ENCODE measurements at regions not wholly inside any gene's neighbourhood (a gene's known extent, or its start where the extent isn't known, plus 50 kb on each side); places are given as distances from the start of the nearest gene placed in this dataset.
"Not testable (repeated sequence)": the region's sequence is repeated elsewhere in the genome, so short reads cannot be mapped to it uniquely, and the experiment has no call there.

DNA sequence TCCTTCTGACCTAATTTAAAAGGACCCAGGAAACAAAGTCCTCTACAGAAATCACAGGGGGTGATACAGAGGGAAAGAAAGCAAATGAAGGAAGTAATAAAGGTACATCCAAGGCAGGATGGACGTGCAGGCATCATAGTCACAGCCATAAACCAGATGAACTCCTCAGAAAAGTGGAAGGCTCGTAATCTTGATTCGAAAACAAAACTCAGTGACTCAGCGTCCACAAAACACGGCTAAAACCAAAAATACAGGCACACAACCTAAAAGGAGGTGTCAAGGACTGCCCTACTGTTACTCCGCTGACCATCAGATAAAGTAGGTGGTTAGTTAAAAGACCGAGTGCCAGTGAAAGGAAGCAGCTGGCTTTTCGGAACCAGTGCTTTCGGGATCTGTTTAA lies 81.5 kb downstream of the TRIM69 start:
- DNase-seq = peak; percentile 67

DNA sequence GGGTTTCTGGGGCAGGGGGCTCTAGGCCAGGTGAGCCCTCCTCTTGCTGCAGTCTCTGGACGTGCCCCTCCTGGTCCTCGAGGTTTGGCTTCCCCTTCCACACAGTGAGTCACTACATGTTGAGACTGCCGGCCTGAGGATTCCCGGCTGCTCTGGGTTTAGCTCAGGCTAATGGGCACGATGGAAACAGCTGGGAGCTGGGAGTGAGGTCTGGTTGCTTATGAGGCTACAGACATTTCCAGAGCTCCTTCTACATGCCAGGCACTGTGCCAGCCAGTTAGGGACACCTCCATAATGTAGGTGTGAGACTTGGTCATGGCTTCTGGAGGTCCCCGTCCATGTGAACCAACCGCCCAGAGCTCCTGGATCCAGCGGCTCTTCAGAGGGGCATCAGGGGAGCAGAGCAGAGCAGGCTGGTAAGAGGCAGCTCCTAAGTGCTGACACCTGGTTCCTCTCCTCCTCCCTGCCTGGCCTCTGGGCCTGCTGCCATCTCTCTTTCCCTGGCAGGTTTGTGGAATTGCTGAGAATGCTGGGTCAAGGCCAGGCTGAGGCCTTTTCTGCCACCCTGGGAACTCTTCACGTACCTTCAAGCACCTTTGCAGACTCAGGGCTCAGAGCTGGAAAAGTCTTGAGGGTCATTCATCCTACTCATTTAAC lies 83.1 kb downstream of the TRIM69 start:
- DNase-seq = not testable (repeated sequence)

DNA sequence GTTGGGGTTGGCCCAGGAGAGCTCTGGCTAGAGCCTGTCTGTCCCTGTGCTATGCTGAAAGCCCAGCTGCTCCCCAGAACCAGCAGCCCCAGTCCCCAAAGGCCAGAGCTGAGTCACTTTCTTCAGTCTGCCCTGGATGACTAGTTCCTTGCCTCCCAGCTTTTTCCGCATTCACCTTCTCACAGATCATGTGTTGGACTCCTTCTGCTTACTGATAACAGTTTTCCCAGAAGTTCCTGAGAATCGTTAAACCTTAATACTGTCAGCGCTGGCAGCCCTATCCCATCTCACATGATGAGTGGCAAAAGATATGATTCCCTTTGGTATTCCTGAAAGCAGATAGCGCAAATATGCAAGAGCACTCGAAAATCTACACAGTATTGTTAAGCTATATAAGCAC lies 84.2 kb downstream of the TRIM69 start:
- DNase-seq = peak; percentile 47

DNA sequence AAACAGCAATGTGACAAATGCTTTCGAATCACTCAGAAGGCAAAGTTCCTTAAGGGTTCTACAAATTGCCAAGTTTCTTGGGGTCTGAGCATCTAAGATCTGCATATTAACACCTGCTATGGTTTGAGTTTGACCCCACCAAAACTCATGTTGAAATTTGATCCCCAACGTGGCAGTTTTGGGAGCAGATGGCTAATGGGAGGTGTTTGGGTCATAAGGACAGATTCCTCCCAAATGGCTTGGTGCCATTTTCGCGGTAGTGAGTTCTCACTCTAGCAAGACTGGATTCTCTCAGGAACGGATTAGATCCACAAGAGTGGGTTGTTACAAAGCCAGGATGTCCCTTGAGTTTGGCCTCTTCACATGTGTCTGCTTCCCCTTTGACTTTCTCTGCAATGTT lies 84.6 kb downstream of the TRIM69 start:
- DNase-seq = not testable (repeated sequence)

DNA sequence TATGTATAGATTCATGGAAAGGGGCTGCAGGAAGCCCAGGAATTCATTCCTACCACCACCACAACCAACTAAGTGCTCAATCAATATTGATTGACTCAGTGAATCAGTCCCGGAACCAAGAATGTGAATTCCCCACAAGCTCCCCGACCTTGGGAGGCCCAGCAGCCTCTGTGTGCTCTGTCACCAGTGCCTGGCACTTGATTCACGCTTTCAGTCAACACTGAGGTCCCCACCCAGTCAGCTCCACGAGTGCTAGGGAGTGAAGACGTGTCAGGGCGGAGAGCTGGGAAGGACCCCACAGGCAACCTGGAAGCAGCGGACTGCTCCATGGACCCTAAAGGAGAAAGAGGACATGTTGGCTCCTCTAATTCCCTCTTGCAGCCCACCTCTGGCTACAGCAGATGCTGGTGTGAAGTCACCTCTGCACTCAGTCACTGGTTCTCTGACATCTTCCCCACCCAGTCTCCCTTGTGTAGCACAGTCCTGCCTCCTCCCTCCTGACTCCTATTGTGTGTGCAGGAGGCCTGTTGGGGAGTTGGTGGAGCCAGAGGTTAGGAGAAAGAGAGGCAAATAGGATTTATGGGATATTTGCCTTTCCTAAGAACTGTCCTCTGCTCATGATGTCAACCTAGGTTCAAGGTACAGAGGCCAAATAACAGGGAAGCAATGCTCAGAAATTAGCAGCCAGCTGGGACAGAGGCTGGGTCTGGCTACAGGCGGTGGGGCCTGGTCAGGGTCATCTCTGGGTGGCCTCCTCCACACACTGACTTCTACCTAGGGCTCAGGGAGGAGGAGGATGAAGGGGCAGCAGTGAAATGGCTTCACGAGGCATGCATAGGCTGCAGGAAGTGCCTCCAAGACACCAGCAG lies 88.2 kb downstream of the TRIM69 start:
- not testable (repeated sequence) for DNase-seq

DNA sequence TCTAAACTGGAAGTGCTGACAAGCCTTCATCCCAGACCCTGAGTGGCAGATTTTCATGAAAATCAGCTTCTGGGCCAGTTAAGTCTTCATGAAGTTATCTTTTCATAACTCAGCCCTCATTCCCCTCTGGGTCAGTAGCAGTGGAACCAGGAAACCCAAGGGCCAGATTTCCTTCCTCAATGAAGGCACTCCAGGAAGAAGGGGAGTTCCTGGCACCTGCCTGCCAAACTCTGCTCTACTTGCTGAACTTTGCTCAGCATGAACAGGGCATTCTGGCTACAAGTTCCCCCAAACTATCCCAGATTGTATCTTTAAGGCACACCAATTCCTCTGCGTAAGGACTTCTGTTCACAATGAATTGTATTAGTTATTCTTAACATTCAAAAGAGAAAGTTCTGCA lies 90.3 kb downstream of the TRIM69 start:
- not testable (repeated sequence) for DNase-seq

DNA sequence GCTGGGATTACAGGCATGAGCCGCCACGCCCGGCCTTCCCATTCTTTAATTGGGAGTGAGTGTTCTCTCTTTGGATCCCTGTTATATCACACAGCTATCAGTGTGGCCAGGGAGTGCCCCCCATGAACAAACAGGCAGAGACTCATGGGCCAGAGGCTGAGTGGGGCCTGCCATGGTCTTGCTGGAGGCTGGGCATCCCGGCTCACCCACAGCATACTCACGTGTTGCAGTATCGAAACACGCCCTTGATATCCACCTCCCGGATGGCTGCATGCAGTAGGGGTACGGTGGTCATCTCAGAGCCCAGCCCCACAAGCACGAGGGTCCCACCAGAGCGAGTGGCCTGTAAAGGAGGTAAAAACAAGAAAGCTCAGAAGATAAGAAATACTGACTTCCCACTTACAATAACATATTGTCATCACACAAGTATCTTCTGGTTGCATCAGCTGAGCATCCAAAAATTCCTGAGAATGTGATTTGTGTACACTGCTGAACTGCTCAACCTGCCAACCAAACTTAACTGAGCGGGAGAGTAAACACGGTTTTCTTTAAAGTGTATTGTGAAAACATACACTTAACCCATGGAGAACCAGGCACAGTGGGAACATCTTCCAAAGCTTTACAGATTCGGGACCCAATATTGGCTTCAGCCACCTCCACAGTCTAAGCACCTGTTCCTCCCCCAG lies 92.0 kb downstream of the TRIM69 start:
- not testable (repeated sequence) for DNase-seq

DNA sequence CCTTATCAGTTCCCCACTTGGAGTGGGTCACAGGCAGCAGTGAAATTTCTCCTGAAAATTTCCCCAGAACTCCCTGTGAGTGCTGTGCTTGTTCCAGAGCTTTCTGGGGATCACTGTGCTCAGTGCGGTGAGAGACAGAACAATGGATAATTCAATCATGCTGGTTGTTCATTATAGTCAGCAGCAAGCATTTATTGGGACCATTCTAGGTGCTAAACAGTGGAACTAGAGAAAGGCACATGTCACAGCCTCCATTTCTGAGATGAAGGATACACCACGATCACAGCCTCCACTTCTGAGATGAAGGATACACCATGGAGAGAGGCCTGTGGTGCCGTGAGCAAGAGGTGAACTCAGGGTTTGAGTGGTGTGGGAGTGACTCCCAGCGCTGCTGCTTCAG lies 92.8 kb downstream of the TRIM69 start:
- DNase-seq = not testable (repeated sequence)

DNA sequence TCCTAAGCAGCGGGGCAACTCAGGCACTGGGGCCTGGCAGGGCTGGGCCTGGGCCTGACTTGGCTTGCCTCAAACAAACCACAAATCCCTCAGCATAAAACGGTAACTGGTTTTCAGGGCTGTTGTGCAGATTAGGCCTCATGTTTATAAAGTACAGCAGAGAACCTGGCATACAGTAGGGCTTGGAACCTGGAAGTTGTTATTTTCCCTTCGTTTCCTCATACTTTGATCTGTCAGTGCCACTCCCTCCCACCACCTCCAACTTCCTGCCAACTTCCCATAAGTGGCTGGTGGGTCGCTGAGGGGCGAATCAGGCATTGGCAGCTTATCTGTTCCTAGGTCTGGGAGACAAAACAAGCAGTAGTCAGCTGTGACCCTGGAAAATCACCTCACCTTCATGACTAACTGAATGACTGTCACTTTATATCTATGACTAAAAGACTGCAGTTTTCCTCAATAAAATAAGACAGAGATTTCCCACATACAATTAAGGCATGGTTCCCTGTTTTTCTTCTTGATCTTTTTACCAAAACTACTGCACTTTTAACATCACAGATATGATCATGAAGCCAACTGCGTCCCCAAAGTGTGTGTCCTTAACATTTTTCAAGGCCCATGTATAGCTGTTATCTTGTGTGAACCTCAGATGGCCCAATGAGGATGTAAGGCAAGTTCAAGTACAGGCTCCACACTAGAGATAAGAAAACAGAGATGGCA lies 94.5 kb downstream of the TRIM69 start:
- DNase-seq = peak; percentile 63

DNA sequence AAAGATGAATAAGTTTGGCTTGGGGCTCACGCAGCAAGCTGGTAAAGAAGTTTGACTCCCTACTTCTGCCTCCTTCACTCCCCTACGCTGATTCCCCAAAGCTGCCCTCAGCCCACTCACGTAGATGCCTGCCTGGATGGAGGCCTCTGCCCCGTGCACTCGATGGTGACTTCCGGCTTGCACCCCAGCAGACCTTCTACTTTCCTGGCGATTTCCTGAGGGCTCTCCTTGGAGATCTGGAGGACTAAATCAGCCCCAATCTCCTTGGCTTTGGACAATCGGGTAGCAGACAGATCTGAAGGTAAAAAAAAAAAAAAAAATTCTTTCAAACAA lies 95.0 kb downstream of the TRIM69 start:
- DNase-seq = not testable (repeated sequence)

DNA sequence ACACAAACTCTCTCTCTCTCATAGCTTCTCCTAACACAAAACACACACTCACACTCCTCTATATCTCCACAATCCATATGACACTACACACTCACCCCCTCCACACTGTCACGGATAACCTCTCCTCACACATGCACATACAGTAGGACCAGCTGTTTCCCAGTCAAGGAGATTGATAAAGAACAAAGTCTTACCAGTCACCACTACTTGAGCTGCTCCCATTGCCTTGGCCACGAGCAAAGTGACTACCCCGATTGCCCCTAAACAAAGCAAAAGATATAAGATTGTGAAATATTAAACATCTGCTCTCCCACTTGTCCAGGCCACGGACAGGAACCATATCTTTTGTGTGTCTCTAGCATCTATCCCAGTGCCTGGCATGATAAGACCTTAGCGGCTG lies 95.8 kb downstream of the TRIM69 start:
- not testable (repeated sequence) for DNase-seq

DNA sequence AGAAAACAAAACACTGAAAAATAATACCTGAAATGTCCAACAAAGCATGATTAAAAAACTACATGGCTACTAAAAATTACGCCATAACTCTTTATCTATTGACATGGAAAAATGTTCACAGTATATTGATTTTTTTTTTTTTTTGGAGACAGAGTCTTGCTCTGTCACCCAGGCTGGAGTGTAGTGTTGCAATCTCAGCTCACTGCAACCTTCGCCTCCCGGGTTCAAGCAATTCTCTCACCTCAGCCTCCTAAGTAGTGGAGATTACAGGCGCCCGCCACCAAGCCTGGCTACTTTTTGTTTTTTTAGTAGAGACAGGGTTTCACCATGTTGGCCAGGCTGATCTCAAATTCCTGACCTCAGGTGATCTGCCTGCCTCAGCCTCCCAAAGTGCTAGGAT lies 96.8 kb downstream of the TRIM69 start:
- not testable (repeated sequence) for DNase-seq

DNA sequence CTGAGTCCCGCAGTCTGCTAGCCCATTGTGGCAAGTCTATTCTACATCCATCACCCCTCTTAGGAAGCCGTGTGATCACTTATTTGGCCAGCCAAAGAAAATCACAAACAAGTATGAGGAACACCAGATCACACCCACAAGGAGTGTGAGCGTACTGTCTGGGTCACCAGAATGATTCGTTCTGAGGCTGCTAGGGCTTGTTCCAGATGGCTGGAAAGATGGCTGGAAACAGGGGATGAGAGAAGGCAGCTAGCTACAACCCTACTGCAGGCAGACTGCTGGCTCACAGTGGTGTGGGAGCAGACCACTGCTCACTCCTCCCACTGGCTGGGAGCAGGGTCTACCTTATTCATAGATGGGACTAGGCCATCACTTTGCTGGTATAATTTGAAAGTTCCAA lies 97.4 kb downstream of the TRIM69 start:
- not testable (repeated sequence) for DNase-seq

DNA sequence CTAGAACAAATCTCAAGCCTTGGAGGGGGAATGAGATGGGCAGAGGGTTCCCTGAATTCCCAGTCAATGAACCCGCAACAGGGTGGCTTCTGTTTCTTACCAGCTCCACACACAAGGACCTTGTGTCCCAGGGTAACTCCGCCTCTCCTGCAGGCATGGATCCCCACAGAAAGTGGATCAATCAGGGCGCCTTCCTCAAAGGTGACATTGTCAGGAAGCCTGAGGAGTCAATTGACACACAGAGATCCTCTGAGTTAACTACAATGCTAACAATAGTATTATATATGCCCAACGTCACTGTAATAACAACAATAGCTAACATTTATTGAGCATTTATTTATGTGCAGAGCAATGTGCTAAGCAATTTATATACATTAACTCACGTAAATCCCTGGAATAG lies 98.8 kb downstream of the TRIM69 start:
- not testable (repeated sequence) for DNase-seq

DNA sequence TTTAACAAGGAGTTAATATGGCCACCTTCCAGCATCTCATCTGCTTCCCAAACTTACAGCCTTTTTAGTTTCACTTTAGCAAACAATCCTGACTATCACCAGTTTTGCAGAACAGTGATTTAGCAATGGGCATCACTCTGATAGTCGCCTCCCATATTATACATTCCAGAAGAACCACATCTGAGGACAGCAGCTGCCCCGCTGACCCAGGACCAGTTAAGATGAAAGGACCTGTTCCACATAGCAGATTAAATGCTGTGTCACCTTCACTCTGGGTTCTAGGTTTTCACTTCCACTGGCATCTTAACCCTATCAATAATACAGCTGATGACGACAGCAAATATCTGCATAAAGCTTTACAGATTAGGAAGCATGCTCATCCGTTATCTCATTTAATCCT lies 99.8 kb downstream of the TRIM69 start:
- no peak for DNase-seq

DNA sequence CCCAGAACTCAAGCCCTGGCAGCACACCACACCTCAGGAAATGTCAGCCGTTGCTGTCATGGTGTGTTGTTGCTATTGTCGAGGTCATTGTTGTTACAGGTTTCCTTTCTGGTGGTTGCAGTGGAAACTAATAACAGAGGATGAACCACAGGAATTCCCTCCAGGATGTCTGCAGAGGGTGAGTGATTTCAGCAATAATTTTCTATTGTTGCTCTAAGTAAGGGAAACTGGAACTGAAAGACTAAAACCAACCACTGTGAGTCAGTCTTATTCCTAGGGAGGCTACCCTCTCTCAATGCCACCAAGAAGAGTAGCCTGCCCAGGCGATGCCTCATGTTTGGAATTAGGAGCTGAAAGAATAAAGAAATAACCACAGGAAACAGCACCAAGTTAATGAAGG lies 102.6 kb downstream of the TRIM69 start:
- DNase-seq = not testable (repeated sequence)

DNA sequence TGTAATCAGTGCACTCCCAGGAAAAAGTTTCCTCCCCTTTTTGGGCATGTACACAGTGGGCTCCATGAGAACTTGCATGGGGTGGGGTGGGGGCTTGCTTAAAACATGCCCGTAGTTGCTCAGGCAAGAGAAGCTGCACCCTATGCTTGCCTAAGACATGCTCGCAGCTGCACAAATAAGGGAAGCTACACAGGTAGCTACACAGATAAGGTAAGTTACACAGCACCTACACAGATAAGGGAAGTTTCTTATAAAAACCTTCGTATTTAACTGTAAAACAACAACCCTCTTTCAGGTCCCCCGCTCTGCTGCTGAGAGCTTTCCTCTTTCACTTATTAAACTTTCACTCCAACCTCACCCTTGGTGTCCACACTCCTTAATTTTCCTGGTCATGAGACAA lies 105.4 kb downstream of the TRIM69 start:
- DNase-seq = not testable (repeated sequence)

DNA sequence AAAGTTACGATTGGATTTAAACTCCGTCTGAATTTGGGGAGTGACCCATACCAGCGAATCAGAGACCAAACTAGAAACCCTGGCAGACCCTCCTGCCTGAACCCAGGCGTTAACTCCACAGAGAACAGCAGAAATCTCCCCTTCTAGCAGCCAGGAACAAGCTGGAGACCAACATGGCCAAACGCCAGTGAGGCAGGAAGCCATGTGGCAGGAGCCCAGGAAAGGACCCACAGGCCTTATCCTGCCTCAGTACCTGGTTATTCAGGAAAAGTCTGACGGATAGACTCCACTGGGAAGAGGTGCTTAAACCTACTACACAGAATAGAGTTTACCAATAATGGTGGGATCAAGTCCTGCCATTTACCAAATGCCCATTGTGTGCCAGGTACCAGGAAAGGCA lies 106.6 kb downstream of the TRIM69 start:
- DNase-seq = not testable (repeated sequence)

DNA sequence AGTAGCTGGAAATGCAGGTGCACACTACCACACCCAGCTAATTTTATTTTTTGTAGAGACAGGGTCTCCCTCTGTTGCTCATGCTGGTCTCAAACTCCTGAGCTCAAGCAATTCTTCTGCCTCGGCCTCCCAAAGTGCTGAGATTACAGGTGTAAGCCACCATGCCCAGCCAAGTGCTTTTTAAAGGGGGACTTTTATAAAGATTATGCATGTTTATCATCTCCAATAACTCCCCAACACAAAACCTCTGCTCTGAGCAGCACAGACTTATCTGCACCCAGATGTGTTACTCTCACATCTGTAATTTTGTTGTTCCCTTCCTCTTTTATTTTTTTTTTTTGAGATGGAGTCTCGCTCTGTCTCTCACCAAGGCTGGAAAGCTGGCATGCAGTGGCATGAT lies 108.6 kb downstream of the TRIM69 start:
- DNase-seq = not testable (repeated sequence)

DNA sequence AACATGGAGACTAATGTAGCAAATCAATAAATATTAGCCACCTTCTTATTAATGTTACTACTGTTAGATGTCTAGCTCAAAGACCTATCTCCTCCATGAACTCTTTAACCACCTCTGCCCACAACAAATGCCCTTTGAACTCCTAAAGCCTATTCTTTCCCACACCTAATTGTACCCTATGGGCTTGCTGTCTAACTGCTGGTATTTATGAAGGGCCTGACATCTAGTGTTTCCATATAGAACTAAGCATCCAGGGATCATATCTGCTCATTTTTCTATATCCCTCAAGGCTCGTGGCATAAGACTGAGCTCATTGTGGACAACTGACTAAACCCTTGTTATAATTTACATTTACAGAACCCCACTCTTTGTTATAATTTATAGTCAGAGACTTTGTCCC lies 109.8 kb downstream of the TRIM69 start:
- DNase-seq = not testable (repeated sequence)

DNA sequence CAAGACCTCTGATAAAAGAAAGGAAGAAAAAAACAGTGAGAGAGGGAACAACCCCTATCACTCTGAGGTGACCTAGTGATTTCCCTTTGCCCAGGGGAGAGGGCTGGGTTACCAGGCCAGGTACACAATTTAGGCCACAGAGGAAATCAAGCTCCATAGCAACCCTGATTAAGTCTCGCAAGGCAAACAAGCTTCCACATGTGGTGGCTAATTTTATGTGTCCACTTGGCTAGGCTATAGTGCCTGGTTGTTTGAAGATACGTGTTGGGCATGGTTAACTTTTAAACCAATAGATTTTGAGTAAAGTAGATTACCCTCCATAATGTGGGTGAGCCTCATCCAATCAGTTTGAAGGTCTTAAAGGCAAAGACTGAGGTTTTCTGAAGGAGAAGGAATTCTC lies 108.9 kb upstream of the TERB2 start:
- DNase-seq = not testable (repeated sequence)

DNA sequence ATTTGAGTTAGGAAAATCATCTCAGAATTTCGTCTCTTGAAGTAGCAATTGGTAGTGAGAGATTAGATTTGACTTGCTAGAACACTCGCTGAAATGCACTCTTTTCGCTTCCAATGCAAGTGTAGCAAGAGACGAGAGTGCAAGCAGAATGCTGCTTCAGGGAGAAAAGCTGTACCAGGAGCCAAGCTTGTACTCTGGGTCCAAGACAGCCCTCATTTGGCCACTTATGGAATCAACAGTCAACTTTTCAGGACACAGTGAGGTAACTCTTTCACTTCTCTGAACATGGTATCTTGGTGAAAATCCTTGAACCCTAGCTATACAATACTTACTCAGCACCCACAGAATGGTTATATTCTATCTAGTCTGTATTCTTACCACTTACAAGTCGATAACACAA lies 107.6 kb upstream of the TERB2 start:
- DNase-seq = peak; percentile 21
